GM15510 (cell line): ENCODE measurements at regions not wholly inside any gene's neighbourhood (a gene's known extent, or its start where the extent isn't known, plus 50 kb on each side); places are given as distances from the start of the nearest gene placed in this dataset.

Source experiments
- POLR2A ChIP-seq: IDR thresholded peaks from 3 replicates; pipeline ENCODE4 v1.6.1; 2011; ENCODE audit warnings: borderline replicate concordance; ENCODE audit not compliant: insufficient read length; ENCODE audit errors: extremely low read depth

DNA sequence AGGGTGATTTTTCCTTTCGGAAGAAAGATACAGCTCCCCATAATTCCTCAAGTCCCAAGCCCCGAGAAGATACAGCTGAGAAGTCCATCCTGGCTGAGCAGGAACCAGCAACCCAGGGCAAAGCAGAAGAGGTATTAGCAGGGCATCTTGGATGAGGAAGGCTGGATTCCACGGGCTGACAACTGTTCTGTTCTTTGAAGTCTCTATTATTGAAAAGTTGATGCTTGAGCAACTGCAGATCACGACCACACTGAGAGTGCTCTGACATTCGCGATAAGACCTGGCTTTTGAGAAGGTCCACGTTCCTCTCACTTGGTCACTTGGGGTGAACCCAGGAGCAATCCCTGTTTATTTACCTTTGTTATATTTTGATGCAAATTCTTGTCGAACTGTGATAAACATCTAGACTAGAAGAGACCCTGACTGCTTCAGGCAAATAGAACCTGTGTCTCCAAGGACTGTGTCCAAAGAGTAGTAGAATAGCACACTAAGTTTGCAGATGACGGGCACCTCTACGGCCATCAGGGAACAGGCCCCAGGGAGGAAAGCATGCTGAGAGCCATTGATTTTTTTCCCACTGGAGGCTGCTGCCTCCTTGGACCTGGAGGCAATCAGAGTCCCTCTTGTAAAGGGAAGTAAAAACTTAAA, 133.1 kb downstream of the ARL4C start:
- TF ChIP-seq POLR2A = no peak

- TF ChIP-seq POLR2A = no peak
These were observed 133.8 kb downstream of the ARL4C start for GRCh38 chr2:234363011-234363487.

- TF ChIP-seq POLR2A = no peak
These were observed 139.2 kb downstream of the ARL4C start for GRCh38 chr2:234357666-234358065.

GRCh38 chr2:234355808-234356365, 141.0 kb downstream of the ARL4C start:
- TF ChIP-seq POLR2A = no peak

DNA sequence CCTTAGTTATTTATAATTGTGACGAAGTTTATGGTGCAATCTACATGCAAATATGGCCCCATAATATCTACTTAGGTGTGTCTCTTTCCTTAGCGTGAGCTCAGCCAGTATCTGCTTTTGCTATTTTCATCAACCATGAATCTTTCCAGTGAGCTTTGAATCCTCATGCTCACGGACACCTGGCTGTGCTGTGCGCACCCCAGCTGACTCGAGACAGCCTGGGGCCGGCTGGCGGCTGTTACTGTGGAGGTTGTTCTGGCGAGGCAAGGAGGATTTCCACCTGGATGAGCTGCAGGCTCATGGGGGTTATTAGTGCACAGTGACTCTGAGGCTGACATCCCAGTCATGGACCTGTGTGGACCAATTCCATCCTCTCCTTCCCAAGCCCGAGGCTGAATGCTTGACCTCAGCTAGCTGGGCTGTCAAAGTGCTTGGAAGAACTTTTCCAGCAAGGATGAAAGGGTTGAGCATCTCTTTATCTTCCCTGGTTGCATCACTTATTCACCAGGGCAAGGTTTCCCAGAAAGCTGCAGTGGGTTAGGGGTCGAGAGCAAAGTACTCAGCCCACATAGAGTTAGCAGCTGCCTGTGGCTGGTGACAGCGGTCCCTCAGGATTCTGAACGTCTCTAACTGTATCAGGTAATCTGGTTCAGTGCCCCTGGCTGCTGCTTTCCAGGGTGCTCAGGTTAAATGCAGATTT, 141.7 kb downstream of the ARL4C start:
- TF ChIP-seq POLR2A = no peak

DNA sequence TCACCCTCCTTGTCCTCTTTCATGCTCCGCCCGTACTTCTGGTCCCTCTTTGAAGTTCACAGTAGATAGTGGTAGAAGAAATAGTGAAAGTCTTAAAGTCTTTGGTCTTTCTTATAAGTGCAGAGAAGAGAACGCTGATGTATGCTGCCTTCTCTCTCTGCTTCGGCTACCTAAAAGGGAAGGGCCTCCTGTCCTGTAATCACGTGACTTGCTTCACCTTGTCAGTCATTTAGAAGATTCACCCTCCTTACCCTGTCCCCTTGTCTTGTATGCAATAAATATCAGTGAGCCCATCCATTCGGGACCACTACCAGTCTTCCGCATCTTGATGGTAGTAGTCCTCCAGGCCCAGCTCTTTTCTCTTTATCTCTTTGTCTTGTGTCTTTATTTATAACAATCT, 144.6 kb downstream of the ARL4C start:
- TF ChIP-seq POLR2A = no peak

- no peak for TF ChIP-seq POLR2A
These were observed 148.8 kb downstream of the ARL4C start for GRCh38 chr2:234348081-234348480.

DNA sequence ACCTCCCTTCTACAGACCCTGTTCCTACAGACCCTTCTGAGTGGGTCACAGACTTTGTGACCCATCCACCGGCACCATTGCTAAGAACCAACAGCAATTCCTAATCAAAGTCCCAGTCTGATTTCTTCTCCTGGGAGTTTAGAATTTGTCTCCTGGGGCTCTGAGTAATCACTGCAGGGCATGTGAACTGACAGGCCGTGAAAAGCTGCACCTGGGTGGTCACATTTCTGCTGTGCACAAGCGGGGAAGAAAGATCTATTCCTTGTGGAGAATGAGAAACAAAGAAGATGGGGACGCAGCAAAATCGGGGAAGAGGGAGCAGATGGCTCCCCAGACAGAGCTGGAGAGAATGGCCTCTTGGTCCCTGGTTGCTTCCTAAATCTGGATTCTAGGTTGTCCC, 151.0 kb downstream of the ARL4C start:
- TF ChIP-seq POLR2A = no peak

DNA sequence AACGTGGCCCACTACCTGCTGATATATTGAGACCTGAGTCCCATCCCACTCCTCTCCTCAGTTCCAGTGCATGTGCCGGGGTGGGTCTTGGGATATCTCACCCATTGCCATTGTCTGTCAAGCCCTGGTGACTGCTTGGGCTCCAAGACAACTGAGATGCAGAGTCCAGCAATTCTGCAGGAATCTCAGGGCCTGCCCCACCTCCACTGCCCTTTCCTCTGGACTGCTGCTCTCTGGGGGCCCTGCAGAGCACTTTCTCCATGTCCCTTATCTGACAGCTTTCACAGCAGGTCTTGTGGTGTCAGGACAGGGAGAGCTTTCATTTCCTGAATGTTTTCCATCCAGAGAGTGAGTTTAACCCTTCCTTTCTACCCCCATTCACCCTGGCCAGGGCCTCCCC, 152.9 kb downstream of the ARL4C start:
- no peak for TF ChIP-seq POLR2A

- TF ChIP-seq POLR2A = no peak
These were observed 153.5 kb downstream of the ARL4C start for GRCh38 chr2:234343372-234343771.

DNA sequence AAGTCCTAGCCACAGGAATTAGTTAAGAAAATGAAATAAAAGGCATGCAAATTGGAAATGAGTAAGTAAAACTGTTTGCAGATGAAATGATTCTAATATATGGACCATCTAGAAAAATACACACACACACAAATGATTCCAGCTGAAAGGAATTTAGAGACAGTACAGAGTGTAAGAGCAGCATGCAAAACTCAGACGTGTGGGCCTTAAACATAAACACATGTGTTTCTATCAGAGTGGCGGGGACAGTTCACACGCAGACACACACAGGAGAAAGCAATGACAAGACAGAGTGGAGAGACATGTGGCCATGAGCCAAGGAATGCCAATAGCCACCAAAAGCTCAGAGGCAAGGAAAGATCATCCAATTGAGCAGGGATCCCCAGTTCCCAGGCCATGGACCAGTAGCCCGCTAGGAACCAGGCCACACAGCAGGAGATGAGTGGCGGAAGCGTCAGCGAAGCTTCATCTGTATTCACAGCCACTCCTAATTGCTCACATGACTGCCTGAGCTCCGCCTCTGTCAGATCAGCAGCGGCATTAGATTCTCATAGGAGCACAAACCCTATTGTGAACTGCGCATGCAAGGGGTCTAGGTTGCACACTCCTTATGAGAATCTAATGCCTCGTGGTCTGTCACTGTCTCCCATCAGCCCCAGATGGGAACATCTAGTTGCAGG, 155.4 kb downstream of the ARL4C start:
- no peak for TF ChIP-seq POLR2A

DNA sequence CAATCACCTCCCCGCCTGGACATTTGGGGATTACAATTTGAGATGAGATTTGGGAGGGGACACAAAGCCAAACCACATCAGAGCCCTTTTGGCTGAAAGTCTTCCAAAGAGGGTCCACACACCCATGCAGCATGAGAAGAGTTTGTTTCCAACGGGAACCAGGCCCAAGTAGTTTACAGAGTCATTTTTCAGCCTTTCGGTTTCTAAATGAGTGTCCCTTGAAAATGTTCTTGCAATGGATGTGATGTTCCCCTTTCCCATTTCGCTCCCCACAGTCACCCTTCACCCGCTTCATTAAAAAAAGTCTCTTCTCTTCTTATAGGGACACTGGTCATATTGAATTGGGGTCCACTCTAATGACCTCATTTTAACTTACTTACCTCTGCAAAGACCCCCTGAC, 157.4 kb downstream of the ARL4C start:
- no peak for TF ChIP-seq POLR2A

GRCh38 chr2:234339011-234339410, 157.9 kb downstream of the ARL4C start:
- no peak for TF ChIP-seq POLR2A

GRCh38 chr2:234335661-234336228, 161.1 kb downstream of the ARL4C start:
- no peak for TF ChIP-seq POLR2A

DNA sequence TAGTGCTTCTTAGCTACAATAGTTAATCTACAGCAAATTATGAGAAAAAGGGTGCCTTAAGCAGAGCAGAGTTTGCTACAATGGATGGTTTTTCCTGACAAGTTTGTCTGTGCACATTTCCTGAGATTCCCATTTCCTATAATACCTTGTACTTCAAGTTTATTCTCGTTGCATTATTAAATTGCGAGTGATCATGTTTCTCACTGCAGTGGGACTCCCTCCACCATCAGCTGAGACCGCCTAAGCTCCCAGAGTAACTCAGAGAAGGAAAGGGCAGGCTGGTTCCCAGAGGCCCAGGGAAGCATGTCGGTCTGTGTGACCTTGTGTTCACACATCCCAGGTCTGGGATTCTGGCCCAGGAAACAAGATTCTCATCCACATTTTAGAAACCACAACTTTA, 162.1 kb downstream of the ARL4C start:
- no peak for TF ChIP-seq POLR2A
